HK-2 (cell line): ENCODE measurements at regions not wholly inside any gene's neighbourhood (a gene's known extent, or its start where the extent isn't known, plus 50 kb on each side); places are given as distances from the start of the nearest gene placed in this dataset.
"Not testable (repeated sequence)": the region's sequence is repeated elsewhere in the genome, so short reads cannot be mapped to it uniquely, and the experiment has no call there.

Source experiments
- DNase-seq: peaks from one replicate; pipeline ENCODE4 v3.0.0-alpha.2; 2018; ENCODE audit not compliant: unreplicated experiment

DNA sequence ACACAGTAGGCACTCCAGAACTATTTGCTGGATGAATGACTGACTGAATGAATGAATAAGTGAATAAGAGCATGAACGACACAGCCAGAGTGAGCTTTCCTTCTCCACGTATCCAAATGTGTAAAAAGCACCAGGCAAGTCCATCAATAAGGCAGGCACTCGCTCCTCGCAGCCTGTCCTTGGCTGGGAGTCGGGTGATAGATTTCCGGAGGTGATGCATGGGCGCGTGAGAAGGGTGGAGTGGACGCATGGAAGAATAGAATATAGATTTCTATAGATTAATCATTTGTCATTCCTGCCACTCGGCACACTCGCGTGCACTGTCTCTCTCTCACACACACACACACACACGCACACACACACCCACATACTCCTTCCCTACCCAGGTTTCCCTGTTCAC is 164.3 kb upstream of the ZC3H12A start:
- DNase-seq: no peak

DNA sequence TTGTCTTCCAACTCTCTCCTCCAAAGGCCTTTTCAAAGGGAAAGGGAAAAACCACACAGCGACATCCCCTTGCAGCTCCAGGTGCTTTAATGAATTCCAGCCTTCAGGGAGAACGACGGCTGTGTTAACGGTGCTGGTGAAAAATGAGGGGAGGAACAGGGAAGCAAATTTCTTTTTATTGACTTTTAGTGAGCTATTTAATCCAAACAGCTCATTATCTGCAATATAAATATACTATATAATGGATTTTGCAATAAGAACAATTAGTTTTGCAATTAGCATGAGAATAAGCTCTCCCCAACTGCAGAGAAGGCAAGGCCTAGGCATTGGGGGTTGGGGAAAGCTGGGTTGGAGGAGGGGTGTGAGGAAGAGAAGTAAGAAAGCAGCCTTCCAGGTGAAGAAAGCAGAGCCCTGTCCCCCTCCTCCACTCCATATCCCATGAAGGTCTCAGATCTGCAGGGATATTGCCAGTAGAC is 159.0 kb upstream of the ZC3H12A start:
- DNase-seq: no peak

DNA sequence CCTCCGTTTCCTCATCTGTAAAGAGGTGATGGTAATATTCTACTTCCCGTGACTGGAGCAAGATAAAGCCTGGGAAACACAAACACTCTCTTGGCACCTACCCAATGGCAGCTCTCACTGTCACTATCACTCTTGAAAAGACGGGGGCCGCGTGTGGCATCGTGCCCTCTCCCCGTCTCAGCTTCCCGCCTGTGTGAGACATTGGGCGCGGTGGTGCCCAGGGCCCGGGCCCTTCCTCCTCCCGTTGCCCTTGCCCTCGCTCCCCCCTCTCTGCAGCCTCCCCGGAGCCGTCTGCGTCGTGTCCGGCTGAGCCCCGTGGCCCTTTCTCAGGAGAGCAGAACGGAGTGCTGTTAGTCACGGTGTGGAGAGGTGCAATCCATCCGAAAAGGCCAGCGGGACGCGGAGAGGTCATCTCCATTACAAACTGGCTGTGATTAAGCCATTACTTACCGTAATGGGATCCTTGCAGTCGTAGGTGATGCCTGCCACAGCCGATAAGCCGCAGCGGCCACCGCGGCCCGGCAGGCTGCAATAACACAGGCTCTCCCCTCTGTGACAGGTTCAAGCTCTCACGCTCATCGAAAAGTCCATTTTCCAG is 156.4 kb upstream of the ZC3H12A start:
- no peak for DNase-seq

- no peak for DNase-seq
Observed at GRCh38 chr1:37318490-37318889, 155.9 kb upstream of the ZC3H12A start.

DNA sequence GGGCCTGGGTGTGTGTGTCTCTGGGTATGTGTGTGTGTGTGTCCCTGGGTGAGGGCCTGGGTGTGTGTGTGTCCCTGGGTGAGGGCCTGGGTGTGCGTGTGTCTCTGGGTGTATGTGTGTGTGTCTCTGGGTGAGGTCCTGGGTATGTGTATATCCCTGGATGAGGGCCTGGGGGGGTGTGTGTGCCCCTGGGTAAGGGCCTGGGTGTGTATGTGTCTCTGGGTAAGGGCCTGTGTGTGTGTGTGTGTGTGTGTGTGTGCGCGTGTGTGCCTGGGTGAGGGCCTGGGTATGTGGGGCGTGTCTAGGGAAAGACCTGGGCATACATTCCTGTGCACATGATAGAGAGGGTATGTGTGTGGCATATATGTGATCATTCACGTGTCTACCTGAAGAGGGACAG is 155.1 kb upstream of the ZC3H12A start:
- no peak for DNase-seq

GRCh38 chr1:37323486-37324377 is 150.6 kb upstream of the ZC3H12A start:
- DNase-seq: peak; percentile 33

GRCh38 chr1:37325010-37325409 is 149.4 kb upstream of the ZC3H12A start:
- DNase-seq: no peak

DNA sequence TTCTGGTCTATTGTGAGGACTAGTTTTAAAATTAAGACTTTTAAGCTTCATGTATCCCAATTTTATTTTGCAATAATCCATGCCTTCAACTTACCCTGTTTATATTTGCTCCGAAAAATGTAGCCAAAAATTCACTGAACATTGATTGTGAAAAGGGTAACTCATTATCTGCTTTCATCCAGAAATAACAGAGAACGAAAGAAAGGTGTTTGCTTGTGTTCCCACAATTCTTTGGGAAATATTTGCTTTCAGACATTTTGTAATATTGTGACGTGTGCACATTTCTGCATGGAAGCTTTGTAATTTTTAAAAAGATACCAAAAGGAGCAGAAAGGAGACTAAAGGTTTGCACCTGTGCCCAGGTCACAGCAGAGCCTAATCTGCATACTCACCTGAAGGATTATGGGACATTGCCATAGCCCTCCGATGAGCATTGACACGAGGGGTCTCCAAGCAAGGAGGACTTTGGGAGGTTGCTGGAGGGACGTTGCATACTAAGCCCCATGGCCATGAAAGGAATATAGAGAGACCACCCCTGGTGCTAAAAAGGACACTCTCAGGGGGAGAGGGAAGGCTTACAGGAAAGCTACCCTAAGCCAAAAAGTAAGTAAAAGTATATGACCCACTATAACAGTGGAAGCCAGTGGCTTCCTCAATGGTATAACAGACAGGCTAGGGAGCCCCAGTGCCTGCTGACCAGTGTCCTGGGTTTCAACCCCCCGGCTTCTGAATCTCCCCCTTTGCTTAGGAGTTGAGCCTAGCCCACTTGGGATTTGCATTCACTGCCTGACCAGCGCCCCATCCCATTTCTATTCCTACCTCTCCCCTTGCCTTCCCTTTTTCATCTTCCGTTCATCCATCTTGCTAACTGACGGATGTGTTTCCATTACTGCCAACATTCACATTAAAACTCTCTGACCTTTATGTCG is 148.6 kb upstream of the ZC3H12A start:
- no peak for DNase-seq

- no peak for DNase-seq
Observed at GRCh38 chr1:37332126-37332525, 142.3 kb upstream of the ZC3H12A start.

GRCh38 chr1:37338658-37339057 is 135.7 kb upstream of the ZC3H12A start:
- no peak for DNase-seq

GRCh38 chr1:37342736-37343135 is 131.6 kb upstream of the ZC3H12A start:
- no peak for DNase-seq

DNA sequence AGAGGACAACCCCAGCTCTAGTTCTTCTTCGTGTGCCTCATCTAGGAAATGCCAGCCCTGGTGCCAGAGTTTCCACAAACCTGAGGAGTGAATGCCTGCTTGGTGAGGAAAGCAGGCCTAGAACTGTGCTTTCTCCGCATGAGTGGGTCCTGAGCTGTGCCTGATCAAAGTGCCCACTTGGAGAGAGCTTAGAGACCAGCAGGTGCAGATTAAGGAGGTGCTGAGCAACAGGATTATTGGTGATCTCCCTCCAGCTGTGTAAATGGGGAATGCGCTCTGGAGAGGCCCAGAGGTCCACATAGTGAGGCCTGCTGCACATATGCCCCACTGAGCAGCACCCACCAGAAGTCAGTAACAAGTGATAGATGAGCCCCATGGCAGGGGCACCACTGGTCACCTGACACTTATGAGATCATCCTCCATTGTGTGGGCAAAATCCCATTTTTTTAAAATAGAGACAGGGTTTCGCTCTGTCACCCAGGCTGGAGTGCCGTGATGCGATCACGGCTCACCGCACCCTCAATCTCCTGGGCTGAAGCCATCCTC is 127.2 kb upstream of the ZC3H12A start:
- DNase-seq: no peak

DNA sequence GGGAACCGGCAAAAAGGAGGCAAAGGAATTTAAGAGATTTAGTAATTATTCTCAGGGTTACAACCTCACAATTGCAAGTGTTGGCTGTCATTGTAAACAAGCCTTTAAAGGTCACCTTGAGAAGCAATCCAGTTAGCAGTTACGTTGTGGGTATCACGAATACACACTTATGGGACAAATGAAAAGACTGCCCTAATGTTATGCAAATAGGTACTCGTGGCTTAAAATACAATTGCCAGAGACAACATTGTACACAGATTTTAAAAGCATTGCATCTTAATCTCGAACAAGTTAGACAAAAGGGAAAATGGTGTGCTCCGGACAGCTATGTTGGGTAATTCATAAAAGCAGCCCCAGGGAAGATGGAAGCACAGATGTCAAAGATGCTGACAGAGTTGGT is 120.5 kb upstream of the ZC3H12A start:
- DNase-seq: no peak

GRCh38 chr1:37354876-37355650 is 119.3 kb upstream of the ZC3H12A start:
- no peak for DNase-seq

DNA sequence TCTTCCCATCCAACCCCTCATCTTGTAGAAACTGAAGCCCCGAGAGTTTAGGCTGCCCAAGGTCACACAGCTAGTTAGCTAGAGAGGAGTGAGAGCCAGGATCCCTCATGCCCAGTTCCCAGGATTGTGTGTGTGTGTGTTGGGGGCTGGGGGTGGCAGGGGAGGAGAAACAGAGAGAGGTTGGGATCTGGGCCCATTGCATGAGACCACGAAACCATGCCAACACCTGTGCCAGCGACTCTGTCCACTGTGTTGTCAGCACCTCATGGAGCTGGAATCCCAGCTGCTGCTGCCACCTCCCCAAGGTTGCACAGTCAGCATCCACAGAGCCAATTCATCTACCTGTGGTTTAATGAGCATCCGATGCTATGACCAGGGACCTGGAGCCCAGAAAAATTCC is 115.4 kb upstream of the ZC3H12A start:
- no peak for DNase-seq

- DNase-seq: no peak
Observed at GRCh38 chr1:37360011-37360410, 114.4 kb upstream of the ZC3H12A start.

DNA sequence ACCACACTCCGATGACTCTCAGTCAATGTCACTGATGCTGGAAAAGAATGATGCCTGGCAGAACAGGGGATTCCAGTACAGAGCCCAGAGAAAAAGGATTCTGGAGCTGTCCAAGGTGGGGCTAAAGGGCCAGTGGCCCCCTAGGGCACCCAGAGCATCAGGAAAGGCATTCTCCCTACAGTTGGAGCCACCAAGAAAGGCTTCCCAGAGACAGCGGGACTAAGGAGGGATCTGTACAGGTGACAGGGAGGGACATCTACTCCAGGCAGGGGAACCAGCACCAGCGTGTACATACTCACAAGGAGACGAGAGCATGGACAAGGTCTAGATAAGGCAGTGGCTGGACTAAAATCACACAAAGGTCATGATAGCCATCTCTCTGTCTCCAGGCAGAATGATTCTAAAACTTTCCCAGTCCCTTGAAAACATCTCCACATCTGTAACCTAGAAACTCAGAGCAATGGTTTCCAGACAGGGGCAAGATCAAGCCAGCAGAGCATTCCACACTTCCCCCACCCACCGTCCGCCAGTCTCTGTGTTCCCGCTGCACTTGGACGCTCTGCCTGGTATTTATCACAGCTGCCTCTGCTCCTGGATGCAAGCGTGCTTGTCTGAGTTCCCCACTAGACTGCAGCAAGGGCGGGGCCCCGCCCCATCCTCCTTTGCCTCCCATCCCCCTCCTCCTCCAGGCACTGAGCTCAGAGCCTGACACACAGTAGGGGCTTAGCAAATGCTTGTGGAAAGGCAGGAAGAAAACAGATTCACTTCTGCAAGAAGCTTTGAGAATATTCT is 111.6 kb upstream of the ZC3H12A start:
- no peak for DNase-seq

GRCh38 chr1:37363535-37363934 is 110.8 kb upstream of the ZC3H12A start:
- no peak for DNase-seq

- not testable (repeated sequence) for DNase-seq
Observed at GRCh38 chr1:37368665-37369315, 105.6 kb upstream of the ZC3H12A start.

DNA sequence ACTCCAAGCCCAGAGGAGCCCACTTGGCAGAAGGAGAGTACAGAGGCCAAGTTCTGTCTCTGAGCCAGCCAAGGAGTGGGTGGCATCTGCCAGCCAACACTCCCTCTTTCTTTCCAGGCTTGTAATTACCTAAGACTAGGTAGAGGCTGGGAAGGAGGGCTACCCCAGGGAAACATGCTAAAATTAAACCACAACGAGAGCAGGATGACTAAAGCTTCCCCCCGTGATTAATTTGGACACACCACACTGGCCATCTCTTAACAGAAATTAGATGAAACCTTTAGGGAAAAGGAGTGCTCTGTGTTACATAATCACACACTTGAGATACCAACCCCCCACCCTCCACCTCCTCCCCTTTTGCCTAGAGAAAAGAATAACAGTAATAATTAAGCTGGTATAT is 102.1 kb upstream of the ZC3H12A start:
- no peak for DNase-seq
